ENCODE measurements at regions not wholly inside any gene's neighbourhood (a gene's known extent, or its start where the extent isn't known, plus 50 kb on each side); places are given as distances from the start of the nearest gene placed in this dataset.
"Not testable (repeated sequence)": the region's sequence is repeated elsewhere in the genome, so short reads cannot be mapped to it uniquely, and the experiment has no call there.

DNA sequence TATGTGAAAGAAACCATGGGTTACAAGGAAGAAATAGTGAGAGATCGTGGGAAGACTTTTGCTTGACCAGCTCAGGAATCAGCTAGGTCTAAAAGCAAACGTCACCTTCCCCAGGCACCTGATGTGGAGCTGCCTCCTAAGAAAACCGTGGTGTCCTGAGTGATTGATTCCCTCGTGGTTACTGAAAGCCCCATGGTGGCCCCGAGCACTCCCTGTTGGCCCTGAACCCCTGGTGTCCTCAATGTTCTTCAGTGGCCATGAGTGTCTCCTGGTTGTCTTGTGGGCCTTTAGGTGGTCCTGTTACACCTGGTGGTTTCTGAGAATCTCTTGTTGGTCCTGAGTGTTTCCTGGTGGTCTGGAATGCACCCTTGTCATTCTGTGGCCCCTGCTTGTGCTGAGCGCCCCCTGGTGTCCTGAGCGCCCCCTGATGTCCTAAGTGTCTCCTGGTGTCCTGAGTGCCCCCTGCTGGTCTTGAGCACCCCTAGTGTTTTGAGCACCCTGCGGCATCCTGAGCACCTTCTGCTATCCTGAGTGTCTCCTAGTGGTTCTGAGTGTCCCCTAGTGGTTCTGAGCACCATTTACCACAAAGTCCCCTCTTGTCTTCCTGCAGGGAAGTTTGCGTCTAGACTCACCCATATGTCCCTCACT is 518.7 kb downstream of the TMEM121 start:
- DNase-seq (ENCODE audit: low read depth), result peak; percentile 1

DNA sequence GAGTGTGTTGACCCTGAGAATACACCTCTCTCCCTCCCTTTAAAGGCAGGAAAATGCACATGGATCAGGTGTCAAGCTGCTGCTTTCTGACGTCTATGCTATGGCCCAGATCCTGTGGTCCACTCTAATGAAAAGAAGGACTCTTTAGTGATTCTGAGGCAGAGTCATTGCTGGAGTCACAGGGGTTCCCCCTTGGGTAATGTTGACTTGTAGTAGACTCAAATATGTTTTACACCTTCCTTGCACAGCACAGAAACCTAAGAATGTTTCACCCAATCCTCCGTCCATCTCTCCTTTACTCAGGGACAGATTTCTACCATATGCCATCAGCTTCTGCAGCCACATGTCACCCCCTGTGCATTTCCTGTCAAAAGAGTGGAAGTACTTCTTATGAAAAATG is 525.4 kb downstream of the TMEM121 start:
- DNase-seq (ENCODE audit: low read depth), result no peak

DNA sequence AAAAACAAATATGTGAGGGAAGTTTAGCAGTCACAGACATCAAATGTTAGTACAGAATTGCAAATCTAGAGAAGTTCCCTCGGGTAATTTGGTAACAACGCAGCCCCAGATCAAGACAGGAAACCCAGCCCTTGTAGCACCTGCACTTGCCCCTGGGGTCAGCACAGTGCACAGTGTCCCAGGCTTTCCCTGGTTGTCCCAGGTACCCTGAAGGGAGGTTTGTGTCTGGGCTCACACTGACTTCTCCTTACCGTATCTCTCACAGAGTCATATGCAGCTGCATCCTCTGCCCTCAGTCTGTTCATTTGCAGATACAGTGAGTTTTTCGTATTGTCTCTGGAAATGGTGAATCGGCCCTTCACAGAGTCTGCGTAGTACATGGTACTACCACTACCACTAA is 528.9 kb downstream of the TMEM121 start:
- DNase-seq (ENCODE audit: low read depth), result no peak

DNA sequence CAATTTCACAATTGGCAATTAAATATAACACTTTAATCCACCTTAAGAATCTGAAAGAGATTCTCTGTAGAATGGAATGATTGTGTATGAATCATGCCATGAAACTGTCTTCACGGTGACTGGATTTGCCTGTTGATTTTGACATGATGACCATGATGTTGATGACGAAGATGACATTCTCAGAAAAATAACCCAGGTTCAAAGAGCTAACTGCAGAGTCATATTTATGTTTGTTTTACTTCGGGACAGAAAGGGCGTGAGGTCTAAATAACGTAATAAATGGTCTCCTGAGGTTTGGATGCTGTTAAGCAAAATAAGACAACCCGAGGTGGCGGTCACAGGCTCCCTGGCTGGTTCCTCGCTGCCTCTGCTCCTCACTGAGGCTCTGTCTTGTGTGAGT is 532.0 kb downstream of the TMEM121 start:
- no peak for DNase-seq (ENCODE audit: low read depth)

DNA sequence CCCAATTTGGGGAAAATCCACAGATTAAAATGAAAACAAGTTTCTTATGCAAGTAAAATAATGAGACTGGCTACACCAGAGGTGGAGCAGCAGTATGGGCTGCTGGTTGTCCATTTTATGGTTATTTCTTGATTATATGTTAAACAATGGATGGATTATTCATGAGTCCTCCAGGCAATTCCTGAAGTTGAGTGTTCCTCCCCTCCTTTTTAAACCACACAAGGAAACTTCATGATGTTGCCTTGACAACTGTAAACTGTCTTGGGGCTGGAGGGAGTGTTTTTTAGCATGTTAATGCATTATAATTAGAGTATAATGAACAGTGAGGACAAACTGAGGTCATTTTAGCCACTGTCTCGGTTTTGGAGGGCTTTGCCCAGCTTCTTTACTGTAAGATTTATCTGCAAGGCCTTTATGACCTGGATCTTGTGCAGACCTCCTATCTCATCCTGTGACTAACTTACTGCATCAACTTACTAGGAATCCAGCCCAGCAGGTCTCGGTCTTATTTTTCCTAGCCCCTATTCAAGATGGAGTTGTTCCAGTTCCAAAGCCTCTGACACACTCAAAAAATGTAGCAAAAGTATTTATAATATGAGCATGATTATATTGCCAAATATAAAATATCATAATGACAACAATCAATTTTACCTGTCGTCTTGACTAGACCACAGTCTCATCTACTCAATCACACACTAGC is 534.0 kb downstream of the TMEM121 start:
- DNase-seq (ENCODE audit: low read depth), result no peak

DNA sequence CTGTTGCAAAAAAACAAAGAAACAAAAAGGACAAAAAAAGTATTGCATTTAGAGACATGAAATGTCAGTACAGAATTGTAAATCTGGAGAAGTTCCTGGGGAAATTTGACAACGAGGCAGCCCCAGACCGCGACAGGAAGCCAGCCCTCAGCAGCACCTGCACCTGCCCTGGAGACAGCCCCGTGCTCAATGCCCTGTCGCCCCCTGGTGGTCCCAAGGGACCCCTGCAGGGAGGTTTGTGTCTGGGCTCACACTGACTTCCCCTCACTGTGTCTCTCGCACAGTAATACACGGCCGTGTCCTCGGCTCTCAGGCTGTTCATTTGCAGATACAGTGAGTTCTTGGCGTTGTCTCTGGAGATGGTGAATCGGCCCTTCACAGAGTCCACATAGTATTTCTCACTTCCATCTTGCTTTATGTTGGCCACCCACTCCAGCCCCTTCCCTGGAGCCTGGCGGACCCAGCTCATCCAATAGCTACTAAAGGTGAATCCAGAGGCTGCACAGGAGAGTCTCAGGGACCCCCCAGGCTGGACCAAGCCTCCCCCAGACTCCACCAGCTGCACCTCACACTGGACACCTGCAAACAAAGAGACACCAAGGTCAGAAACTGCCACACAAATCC is 535.6 kb downstream of the TMEM121 start:
- DNase-seq (ENCODE audit: low read depth), result not testable (repeated sequence)

DNA sequence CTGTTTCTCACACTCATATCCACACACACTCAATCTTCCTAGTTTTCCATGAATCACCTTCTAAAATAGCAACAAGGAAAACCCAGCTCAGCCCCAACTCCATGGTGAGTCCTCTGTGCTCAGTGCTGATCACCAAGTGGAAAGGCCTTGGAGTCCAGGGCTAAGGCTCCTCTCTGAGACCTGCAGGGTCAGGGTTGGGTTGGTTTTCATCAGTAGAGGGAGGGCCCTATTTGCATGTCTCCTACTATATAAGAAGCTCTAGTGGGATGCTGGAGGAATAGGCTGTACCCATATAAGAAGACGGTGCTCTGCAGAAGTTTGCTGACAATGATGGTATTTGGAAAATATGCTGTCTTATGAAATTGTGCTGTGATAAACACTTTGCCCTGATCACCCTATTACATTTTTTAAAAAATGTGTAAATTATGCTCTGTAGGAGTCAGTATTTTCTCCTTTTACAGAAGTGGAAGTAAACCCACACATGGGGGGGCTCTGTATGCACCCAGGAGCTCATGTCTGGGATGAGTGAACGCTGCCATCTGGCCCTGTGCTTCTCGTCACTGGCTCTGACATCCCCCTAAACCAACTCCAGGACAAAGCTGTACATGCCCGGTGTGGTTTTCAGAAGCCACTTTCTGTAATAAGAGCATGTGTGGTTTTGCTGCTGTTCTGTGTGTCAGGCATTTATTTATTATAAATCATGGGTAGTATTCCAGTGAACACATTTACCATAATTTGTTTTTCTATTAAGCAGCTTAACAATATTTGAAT is 536.3 kb downstream of the TMEM121 start:
- no peak for DNase-seq (ENCODE audit: low read depth)

DNA sequence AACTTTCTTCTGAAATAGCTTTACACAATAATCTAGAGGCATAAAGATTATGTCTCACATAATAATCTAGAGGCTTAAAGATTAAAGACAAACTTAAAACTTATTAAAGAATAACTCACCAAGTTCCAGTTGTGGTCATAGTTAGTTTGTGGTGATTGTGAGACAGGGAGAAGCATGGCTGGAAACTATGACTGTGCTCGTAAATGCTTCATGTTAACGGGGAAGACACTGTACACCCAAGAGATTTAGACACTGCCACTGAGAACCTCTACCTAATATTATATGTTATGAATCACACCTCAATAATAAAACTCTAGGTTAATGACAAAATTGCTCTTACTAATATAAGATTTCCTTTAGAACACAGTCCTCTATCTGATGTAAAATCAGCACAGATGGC is 541.6 kb downstream of the TMEM121 start:
- DNase-seq (ENCODE audit: low read depth), result no peak

DNA sequence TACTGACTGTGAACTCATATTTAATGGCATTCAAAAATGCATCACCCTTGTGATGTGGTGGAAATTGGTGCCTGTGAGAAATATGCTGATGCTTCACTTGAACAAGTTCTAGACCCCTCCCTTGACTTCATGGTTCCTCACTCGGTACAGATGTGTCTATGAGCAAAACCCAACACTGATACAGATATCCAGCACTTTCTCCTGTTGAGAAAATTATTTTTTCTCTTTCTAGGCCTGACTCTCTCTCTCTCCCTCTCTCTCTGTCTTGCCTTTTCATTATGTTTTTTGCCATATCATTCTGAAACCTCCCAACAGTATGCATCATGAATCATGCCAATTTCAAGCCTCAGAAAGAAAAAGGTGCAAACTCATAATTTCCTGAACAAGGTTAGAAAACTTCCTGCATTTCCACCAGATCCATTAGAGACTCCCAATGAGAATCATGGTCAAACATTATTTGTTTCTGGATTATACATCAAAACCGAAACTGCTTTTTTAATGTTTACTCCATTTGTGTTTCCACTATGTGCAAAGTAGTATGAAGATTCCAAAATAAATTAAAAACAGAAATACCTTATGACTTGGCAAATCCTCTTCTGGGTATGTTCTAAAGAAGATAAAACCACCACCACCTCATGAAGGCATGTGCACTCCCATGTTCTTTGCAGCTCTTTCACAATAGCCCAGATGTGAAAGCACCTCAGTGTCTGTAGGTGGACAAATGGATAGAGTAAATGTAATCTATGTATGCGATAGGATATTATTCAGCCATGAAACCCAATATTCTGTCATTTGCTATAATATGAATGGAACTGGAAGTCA is 543.6 kb downstream of the TMEM121 start:
- no peak for DNase-seq (ENCODE audit: low read depth)

DNA sequence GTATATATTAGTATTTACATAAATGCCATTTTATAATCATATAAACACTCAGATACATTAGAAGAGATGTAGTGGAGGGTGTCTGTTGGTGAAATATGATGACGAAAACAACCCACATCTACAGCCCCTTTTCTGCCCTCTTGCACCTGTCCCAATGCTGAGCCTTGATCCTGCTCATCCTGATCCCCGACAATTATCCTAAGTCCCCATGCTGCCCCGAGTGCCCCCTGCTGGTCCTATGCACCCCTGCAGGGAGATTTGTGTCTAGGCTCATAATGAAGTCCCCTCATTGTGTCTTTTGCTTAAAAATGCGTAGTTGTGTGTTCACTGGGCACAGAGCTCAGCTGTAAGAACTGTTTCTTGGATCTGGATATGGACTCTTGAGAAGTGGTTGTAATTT is 554.5 kb downstream of the TMEM121 start:
- no peak for DNase-seq (ENCODE audit: low read depth)

DNA sequence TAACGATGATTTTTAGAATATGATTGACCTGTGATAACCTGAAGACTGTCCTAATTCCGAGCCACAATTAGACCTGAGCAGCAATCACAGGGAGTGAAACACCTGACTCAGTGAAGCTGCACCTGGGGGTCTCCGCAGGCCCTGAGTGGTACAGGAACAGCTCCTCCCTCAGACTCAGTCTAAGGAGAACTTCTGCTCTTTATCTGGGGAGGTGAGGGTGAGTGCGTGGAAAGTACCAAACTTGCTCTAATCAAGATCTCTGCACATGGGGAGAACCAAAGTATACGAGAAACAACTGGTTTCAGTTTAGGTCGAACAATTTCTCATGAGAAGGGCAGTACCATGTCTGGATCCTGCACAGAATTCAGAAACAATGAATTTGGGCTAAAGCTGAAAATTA is 555.3 kb downstream of the TMEM121 start:
- DNase-seq (ENCODE audit: low read depth), result not testable (repeated sequence)

DNA sequence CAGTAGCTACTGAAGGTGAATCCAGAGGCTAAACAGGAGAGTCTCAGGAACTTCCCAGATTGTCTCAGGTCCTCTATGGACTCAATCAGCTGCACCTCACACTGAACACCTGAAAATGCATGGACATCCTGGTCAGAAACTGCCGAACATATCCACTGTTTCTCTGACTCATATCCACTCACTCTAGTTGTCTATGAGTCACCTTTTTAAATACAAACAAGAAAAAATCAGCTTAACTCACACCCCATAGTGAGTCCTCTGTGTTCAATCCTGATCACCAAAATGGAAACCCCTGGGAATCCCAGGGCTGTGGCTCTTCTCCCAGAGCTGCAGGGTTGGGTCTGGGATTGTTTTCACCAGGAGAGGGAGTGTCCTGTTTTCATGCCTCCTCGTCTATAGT is 556.7 kb downstream of the TMEM121 start:
- no peak for DNase-seq (ENCODE audit: low read depth)

DNA sequence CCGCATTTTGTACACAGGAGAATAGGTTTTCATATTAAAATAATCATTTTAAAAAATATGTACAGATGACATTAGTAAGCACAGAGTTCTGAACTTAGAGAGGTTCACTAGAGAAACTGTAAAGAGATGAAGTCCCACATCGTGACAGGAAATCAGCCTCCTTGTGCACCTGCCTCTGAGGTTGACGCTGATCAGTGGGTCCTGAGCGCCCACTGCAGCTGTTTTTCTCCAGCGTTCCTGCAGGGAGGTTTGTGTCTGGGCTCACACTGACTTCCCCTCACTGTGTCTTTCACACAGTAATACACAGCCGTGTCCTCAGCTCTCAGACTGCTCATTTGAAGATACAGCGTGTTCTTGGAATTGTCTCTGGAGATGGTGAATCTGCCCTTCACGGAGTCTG is 561.5 kb downstream of the TMEM121 start:
- DNase-seq (ENCODE audit: low read depth), result no peak

DNA sequence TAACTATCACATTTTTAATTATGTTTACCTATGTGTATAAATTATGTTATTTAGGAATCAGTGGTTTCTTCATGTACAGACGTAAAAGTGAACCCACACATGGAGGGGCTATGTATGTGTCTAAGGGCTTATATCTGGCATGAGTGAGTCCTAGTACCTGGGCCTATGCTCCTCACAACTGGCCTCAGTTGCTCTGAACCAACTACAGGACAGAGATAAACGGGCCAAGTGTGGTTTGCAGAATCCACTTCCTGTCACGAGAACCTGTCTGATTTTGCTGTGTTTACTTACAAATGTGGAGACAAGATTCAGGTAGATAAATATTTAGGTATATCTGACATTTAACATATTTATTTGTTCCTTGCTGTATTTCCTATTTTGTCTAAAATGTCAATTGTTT is 562.5 kb downstream of the TMEM121 start:
- DNase-seq (ENCODE audit: low read depth), result not testable (repeated sequence)

DNA sequence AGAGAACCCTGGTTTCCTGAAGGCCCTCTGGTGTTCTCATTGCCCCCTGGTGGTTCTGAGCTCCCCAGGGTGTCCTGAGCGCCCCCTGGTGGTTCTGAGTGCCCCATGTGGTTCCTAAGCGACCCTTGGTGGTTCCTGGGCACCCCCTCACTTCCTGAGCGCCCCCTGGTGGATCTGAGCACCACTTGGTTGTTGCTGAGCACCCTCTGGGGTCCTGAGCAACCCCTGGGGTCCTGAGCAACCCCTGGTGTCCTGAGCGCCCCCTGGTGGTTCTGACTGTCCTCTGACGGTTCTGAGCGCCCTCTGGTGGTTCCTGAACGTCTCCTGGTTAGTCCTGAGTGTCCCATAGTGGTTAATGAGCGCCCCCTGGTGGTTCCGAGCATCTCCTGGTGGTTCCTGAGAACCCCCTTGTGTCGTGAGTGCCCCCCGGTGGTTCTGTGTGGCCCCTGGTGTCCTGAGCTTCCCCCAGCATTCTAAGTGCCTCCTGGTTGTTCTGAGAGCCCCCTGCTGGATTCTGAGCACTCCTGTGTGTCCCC is 568.3 kb downstream of the TMEM121 start:
- DNase-seq (ENCODE audit: low read depth), result peak; percentile 0

DNA sequence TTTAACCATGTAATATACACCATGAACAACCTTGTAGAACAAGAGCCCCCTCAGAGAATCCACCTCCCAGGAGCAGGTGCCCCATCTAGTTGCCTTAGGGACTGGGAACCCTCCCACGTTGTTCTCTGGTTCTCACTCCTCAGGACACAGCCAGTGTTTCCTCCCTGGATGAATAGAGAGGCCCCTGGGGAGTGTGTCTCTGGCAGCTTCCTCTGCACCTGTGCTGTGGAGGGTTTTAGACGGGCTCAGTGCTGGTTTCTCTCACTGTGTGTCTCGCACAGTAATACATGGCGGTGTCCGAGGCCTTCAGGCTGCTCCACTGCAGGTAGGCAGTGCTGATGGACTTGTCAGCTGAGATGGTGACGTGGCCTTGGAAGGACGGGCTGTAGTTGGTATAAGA is 581.3 kb downstream of the TMEM121 start:
- DNase-seq (ENCODE audit: low read depth), result no peak

DNA sequence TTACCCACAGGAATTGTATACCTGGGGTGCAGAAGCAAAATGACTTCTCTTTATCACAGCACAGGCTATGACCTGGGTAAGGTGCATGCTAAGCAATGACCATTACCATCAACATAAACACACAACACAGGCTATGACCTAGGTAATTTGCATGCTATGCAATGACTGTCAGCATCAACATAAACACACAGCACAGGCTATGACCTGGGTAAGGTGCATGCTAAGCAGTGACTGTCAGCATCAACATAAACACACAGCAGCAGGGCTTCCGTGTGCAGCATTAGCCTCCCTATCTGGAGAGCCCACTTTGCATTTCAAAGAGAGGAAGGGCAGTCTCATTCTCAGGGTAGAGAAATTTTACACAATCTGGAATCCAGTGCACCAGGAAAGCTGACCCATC is 583.0 kb downstream of the TMEM121 start:
- DNase-seq (ENCODE audit: low read depth), result no peak

DNA sequence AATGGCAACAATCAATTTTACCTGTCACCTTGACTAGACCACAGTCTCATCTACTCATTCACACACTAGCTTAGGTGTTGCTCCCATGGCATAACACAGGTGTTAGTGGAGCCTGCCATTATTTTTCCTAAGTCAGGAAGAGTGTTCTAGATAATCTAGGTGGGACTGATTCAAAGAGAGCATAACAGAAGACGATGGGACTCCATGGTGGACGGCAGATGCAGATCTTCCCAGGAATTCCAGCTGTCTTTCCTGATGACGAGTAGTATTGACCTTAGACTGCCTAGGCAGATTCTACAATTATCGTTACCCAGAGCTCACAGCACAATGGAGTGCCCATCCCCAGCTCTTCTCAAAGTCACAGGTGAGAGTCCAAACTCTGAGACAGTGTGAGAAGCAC is 589.0 kb downstream of the TMEM121 start:
- DNase-seq (ENCODE audit: low read depth), result no peak

DNA sequence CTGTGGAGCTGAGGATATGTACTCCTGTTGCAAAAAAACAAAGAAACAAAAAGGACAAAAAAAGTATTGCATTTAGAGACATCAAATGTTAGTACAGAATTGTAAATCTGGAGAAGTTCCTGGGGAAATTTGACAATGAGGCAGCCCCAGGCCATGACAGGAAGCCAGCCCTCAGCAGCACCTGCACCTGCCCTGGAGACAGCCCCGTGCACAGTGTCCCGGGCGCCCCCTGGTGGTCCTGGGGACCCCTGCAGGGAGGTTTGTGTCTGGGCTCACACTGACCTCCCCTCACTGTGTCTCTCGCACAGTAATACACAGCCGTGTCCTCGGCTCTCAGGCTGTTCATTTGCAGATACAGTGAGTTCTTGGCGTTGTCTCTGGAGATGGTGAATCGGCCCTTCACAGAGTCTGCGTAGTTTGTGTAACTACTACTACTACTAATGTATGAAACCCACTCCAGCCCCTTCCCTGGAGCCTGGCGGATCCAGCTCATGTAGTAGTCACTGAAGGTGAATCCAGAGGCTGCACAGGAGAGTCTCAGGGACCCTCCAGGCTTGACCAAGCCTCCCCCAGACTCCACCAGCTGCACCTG is 590.1 kb downstream of the TMEM121 start:
- DNase-seq (ENCODE audit: low read depth), result not testable (repeated sequence)

DNA sequence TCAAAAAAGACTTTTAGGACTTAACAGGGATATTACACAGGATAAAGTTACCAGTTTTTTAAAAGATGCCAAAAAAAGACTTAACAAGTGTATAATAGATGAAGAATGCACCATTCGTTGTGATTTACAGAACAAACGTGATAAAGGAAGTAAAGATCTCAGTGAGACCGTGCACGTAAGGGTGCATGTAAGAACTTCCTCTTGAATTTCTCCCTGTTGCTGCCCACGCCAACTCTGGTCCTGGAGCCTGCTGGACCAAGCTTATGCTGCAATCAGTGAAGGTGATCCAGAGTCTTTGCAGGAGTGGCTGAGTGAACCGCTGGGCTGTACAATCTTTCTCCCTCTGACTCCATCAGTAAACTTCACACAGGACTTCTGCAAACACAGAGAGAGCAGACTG is 593.7 kb downstream of the TMEM121 start:
- DNase-seq (ENCODE audit: low read depth), result no peak

DNA sequence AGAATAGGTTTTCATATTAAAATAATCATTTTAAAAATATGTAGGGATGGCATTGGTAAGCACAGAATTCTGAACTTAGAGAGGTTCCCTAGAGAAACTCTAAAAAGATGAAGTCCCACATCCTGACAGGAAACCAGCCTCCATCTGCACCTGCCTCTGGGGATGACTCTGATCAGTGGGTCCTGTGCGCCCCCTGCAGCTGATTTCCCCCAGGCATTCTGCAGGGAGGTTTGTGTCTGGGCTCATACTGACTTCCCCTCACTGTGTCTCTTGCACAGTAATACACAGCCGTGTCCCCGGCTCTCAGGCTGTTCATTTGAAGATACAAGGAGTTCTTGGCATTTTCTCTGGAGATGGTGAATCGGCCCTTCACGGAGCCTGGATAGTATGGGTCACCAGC is 602.9 kb downstream of the TMEM121 start:
- DNase-seq (ENCODE audit: low read depth), result no peak
